ENCODE measurements at regions not wholly inside any gene's neighbourhood (a gene's known extent, or its start where the extent isn't known, plus 50 kb on each side); places are given as distances from the start of the nearest gene placed in this dataset.

GRCh38 chr10:9608602-9609001 is 1409.1 kb upstream of the CELF2 start:
- no peak for TF ChIP-seq EED (IDR thresholded peaks at IDR 0.05; ENCODE audit: low read depth)
- no peak for TF ChIP-seq YY1 (IDR thresholded peaks at IDR 0.05; ENCODE audit: low read depth, low read length)
- no peak for TF ChIP-seq POLR2AphosphoS5 (IDR thresholded peaks at IDR 0.05; ENCODE audit: low read length)
- TF ChIP-seq CTCF (IDR thresholded peaks at IDR 0.05 in 2 of 3, conservative IDR thresholded peaks at IDR 0.05 in 1 of 3; ENCODE audit: control insufficient read depth in 2 of 3, extremely low read depth in 1 of 3, insufficient read depth in 1 of 3, low read depth in 3 of 3, low read length in 3 of 3) = no peak; a peak in 1 of 6 replicates
- no peak for TF ChIP-seq SIN3A (IDR thresholded peaks at IDR 0.05; ENCODE audit: low read depth, low read length)
- no peak for TF ChIP-seq POLR2A (IDR thresholded peaks at IDR 0.05; ENCODE audit: low read depth, low read length)
- no peak for TF ChIP-seq REST (IDR thresholded peaks at IDR 0.05; ENCODE audit: low read depth, low read length)
